ENCODE measurements at regions not wholly inside any gene's neighbourhood (a gene's known extent, or its start where the extent isn't known, plus 50 kb on each side); places are given as distances from the start of the nearest gene placed in this dataset.

- Histone ChIP-seq H4K8ac (ENCODE audit: extremely low read depth, insufficient read depth, low read length) (no peak overlapping the region), H3K4me2 (ENCODE audit: insufficient read depth in 1 of 2, low read depth in 2 of 2, low read length in 2 of 2) (no peak overlapping the region), H3K9me3 (ENCODE audit: insufficient read depth in 2 of 2, low read depth in 1 of 2, low read length in 1 of 2) (no peaks in the 10 kb centered on the region), H2AFZ (ENCODE audit: low read length) (no peak overlapping the region), H2BK5ac (ENCODE audit: low read depth, low read length) (no peak overlapping the region), H3K18ac (ENCODE audit: extremely low read depth, low read length) (no peak overlapping the region), H3K56ac (replicated peaks; ENCODE audit: insufficient read length, low read depth, low read length) (no peak overlapping the region), H3K79me2 (ENCODE audit: control insufficient read depth in 1 of 2, insufficient read depth in 2 of 2, low read length in 2 of 2) (no peaks in the 10 kb centered on the region), H3K4me1 (replicated peaks in 1 of 4; ENCODE audit: control insufficient read depth in 3 of 4, insufficient read depth in 4 of 4, low read length in 3 of 4) (no peaks in the 10 kb centered on the region; a peak in 2 of 7 replicates), H2BK12ac (ENCODE audit: low read depth, low read length) (no peak overlapping the region), H2AK5ac (ENCODE audit: low read depth, low read length) (no peak overlapping the region), H2BK15ac (ENCODE audit: low read length) (no peak overlapping the region), H3K4me3 (ENCODE audit: extremely low read depth in 1 of 4, insufficient read depth in 2 of 4, low read depth in 3 of 4, low read length in 4 of 4) (no peak overlapping the region), H4K91ac (replicated peaks; ENCODE audit: insufficient read length, low read length) (no peak overlapping the region), H2BK20ac (ENCODE audit: low read length) (no peak overlapping the region), H4K5ac (ENCODE audit: insufficient read length, low read depth, low read length) (no peak overlapping the region), H3K79me1 (ENCODE audit: low read depth, low read length) (no peaks in the 10 kb centered on the region), H2BK120ac (replicated peaks; ENCODE audit: low read depth, low read length) (no peak overlapping the region), H3K23ac (ENCODE audit: insufficient read length) (no peak overlapping the region), H3K23me2 (ENCODE audit: low read depth, low read length) (no peaks in the 10 kb centered on the region), H3K4ac (replicated peaks; ENCODE audit: insufficient read length, low read depth, low read length) (no peak overlapping the region), H3K27ac (ENCODE audit: low read depth, low read length) (no peak overlapping the region), H3K14ac (ENCODE audit: insufficient read length) (no peak overlapping the region), H4K20me1 (replicated peaks in 1 of 2; ENCODE audit: control insufficient read depth in 1 of 2, insufficient read depth in 2 of 2, low read length in 2 of 2) (no peaks in the 10 kb centered on the region), H3K9ac (replicated peaks in 1 of 4; ENCODE audit: extremely low read depth in 1 of 4, low read depth in 3 of 4, low read length in 3 of 4) (no peak overlapping the region; a peak in 1 of 7 replicates), H3K36me3 (ENCODE audit: control insufficient read depth in 2 of 4, insufficient read depth in 4 of 4, low read length in 3 of 4) (no peaks in the 10 kb centered on the region), H3K27me3 (replicated peaks in 1 of 4; ENCODE audit: control insufficient read depth in 3 of 4, extremely low read depth in 1 of 4, insufficient read depth in 3 of 4, low read length in 3 of 4) (no peaks in the 10 kb centered on the region)
- FAIRE-seq (no peak), DNase-seq (ENCODE audit: low read depth in 1 of 2, low spot score in 2 of 2) (no peak)
- ChIA-PET CTCF (ENCODE audit: partially characterized antibody) (interaction anchor here (0.8 to 1.5 kb wide), 3 partner anchors 36 to 216 kb away, joined by 3 to 5 read pairs (median 3); no protein-coding TSS in a partner anchor), POLR2A (ENCODE audit: partially characterized antibody) (no interaction called here)
- no peak for TF ChIP-seq TAF7 (optimal IDR thresholded peaks at IDR 0.05; ENCODE audit: borderline replicate concordance, low read depth, low read length)
- no peak for TF ChIP-seq SP1 (IDR thresholded peaks at IDR 0.05; ENCODE audit: low read depth, low read length)
Observed at GRCh38 chr9:71602652-71603051, 165.7 kb downstream of the CEMIP2 start.
